Astrocyte (in vitro differentiated cells and primary cell): ENCODE measurements at regions not wholly inside any gene's neighbourhood (a gene's known extent, or its start where the extent isn't known, plus 50 kb on each side); places are given as distances from the start of the nearest gene placed in this dataset.

Source experiments
- DNase-seq: peaks from one replicate; pipeline ENCODE4 v3.0.0-alpha.2; 2010; ENCODE audit warnings: low read depth
- FAIRE-seq: peaks from 2 replicates; lab custom pipeline; 2011; peaks lifted over from hg19 to GRCh38; lab: Jason Lieb, UNC
- H2AFZ ChIP-seq: 2 replicates; pipeline ENCODE4 v1.6.0; 2012; ENCODE audit warnings: low read depth, low read length, inconsistent platforms
- H3K27ac ChIP-seq: 2 replicates; pipeline ENCODE4 v1.5.1; 2011; ENCODE audit warnings: low read depth, low read length, inconsistent platforms
- H3K27me3 ChIP-seq: 2 replicates; pipeline ENCODE4 v1.6.0; 2011; ENCODE audit warnings: low read length, inconsistent platforms; ENCODE audit not compliant: insufficient read depth
- H3K36me3 ChIP-seq: 2 replicates; pipeline ENCODE4 v1.5.1; 2011; ENCODE audit warnings: low read length, inconsistent platforms; ENCODE audit not compliant: insufficient read depth
- H3K4me1 ChIP-seq: 2 replicates; pipeline ENCODE4 v1.5.1; 2011; ENCODE audit warnings: low read length, inconsistent platforms; ENCODE audit not compliant: insufficient read depth
- H3K4me2 ChIP-seq: 2 replicates; pipeline ENCODE4 v1.6.0; 2012; ENCODE audit warnings: low read length, inconsistent platforms
- H3K4me3 ChIP-seq: 2 replicates; pipeline ENCODE4 v1.5.1; 2011; ENCODE audit warnings: low read depth, mild to moderate bottlenecking, low read length, inconsistent platforms; ENCODE audit not compliant: insufficient read depth
- H3K79me2 ChIP-seq: 2 replicates; pipeline ENCODE4 v1.6.0; 2012; ENCODE audit warnings: mild to moderate bottlenecking, low read length, inconsistent platforms; ENCODE audit not compliant: insufficient read depth
- H3K9ac ChIP-seq: 2 replicates; pipeline ENCODE4 v1.6.0; 2012; ENCODE audit warnings: mild to moderate bottlenecking, low read length, inconsistent platforms
- H3K9me3 ChIP-seq: 2 replicates; pipeline ENCODE4 v1.5.1; 2012; ENCODE audit warnings: low read depth, mild to moderate bottlenecking, low read length, inconsistent platforms; ENCODE audit not compliant: insufficient read depth
- H4K20me1 ChIP-seq: 2 replicates; pipeline ENCODE4 v1.6.0; 2012; ENCODE audit warnings: low read length, inconsistent platforms; ENCODE audit not compliant: insufficient read depth
- H3K27ac Mint-ChIP-seq: one replicate; pipeline ENCODE4 v1.8.0; 2021; ENCODE audit warnings: mild to moderate bottlenecking, mixed read lengths; ENCODE audit not compliant: unreplicated experiment
- H3K27me3 Mint-ChIP-seq: one replicate; pipeline ENCODE4 v1.8.0; 2021; ENCODE audit warnings: low read depth, mixed read lengths; ENCODE audit not compliant: unreplicated experiment
- H3K36me3 Mint-ChIP-seq: one replicate; pipeline ENCODE4 v1.8.0; 2021; ENCODE audit warnings: low read depth, mixed read lengths; ENCODE audit not compliant: unreplicated experiment
- H3K4me1 Mint-ChIP-seq: one replicate; pipeline ENCODE4 v1.8.0; 2021; ENCODE audit warnings: low read depth, mixed read lengths; ENCODE audit not compliant: unreplicated experiment
- H3K4me3 Mint-ChIP-seq: one replicate; pipeline ENCODE4 v1.8.0; 2021; ENCODE audit warnings: mild to moderate bottlenecking, moderate library complexity, mixed read lengths; ENCODE audit not compliant: unreplicated experiment
- H3K9me3 Mint-ChIP-seq: one replicate; pipeline ENCODE4 v1.8.0; 2021; ENCODE audit warnings: mild to moderate bottlenecking, mixed read lengths; ENCODE audit not compliant: unreplicated experiment
- CTCF ChIP-seq: IDR thresholded peaks from 2 replicates; pipeline ENCODE4 v1.5.1; 2011; ENCODE audit warnings: low read depth, mild to moderate bottlenecking, inconsistent platforms, low read length, moderate library complexity; ENCODE audit not compliant: insufficient read depth
- EZH2 ChIP-seq: IDR thresholded peaks from 2 replicates; pipeline ENCODE4 v1.6.1; 2012; ENCODE audit warnings: mild to moderate bottlenecking, low read length, inconsistent platforms; ENCODE audit not compliant: insufficient read depth

GRCh38 chr13:79880818-79881217 is 399.9 kb downstream of the NDFIP2 start:
- Histone ChIP-seq H3K79me2 (no peaks in the 10 kb centered on the region), H3K9ac (no peak overlapping the region), H3K4me3 (no peak overlapping the region), H2AFZ (no peak overlapping the region), H3K4me2 (no peak overlapping the region), H3K4me1 (no peaks in the 10 kb centered on the region), H3K36me3 (no peaks in the 10 kb centered on the region), H4K20me1 (no peaks in the 10 kb centered on the region), H3K9me3 (no peaks in the 10 kb centered on the region), H3K27me3 (no peaks in the 10 kb centered on the region), H3K27ac (no peak overlapping the region)
- Mint-ChIP-seq H3K27me3 (no peaks in the 10 kb centered on the region), H3K27ac (no peak overlapping the region), H3K4me1 (peaks cover 3% of the 10 kb centered on the region), H3K9me3 (peaks cover 4% of the 10 kb centered on the region), H3K4me3 (no peak overlapping the region), H3K36me3 (peaks cover 2% of the 10 kb centered on the region)
- DNase-seq (no peak), FAIRE-seq (no peak)
- TF ChIP-seq CTCF (no peak), EZH2 (no peak)

GRCh38 chr13:79874396-79875360 is 393.7 kb downstream of the NDFIP2 start:
- no peak overlapping the region for H3K4me2 ChIP-seq
- H2AFZ ChIP-seq = no peak overlapping the region
- FAIRE-seq (no peak), DNase-seq (peak; percentile 12)
- H3K9ac ChIP-seq = no peak overlapping the region
- Mint-ChIP-seq H3K4me1 (peaks cover 24% of the 10 kb centered on the region), H3K9me3 (peaks cover 4% of the 10 kb centered on the region), H3K27me3 (no peaks in the 10 kb centered on the region), H3K27ac (peak overlapping the region; percentile 77), H3K4me3 (no peak overlapping the region), H3K36me3 (peaks cover 2% of the 10 kb centered on the region)
- peaks cover 7% of the 10 kb centered on the region for H3K4me1 ChIP-seq
- no peaks in the 10 kb centered on the region for H3K79me2 ChIP-seq
- TF ChIP-seq CTCF (no peak), EZH2 (no peak)
- H3K4me3 ChIP-seq = no peak overlapping the region
- H3K27ac ChIP-seq = no peak overlapping the region
- H3K27me3 ChIP-seq = no peaks in the 10 kb centered on the region
- no peaks in the 10 kb centered on the region for H4K20me1 ChIP-seq
- no peaks in the 10 kb centered on the region for H3K36me3 ChIP-seq
- no peaks in the 10 kb centered on the region for H3K9me3 ChIP-seq

GRCh38 chr13:79871594-79871993 is 390.6 kb downstream of the NDFIP2 start:
- H3K4me1 ChIP-seq = peaks cover 11% of the 10 kb centered on the region
- TF ChIP-seq EZH2 (no peak), CTCF (no peak)
- peak overlapping the region; percentile 38 for H3K27ac Mint-ChIP-seq
- H3K27me3 ChIP-seq = no peaks in the 10 kb centered on the region
- no peak for DNase-seq
- H3K9me3 Mint-ChIP-seq = peaks cover 3% of the 10 kb centered on the region
- H4K20me1 ChIP-seq = no peaks in the 10 kb centered on the region
- no peak overlapping the region for H3K9ac ChIP-seq
- H3K36me3 Mint-ChIP-seq = no peaks in the 10 kb centered on the region
- H3K4me3 Mint-ChIP-seq = no peak overlapping the region
- peaks cover 42% of the 10 kb centered on the region for H3K4me1 Mint-ChIP-seq
- H3K9me3 ChIP-seq = no peaks in the 10 kb centered on the region
- no peak overlapping the region for H3K4me3 ChIP-seq
- H3K36me3 ChIP-seq = no peaks in the 10 kb centered on the region
- FAIRE-seq = no peak
- no peaks in the 10 kb centered on the region for H3K79me2 ChIP-seq
- H2AFZ ChIP-seq = no peak overlapping the region
- no peak overlapping the region for H3K27ac ChIP-seq
- no peak overlapping the region for H3K4me2 ChIP-seq
- H3K27me3 Mint-ChIP-seq = no peaks in the 10 kb centered on the region
